SH-SY5Y (cell line): ENCODE measurements at regions not wholly inside any gene's neighbourhood (a gene's known extent, or its start where the extent isn't known, plus 50 kb on each side); places are given as distances from the start of the nearest gene placed in this dataset.

Experiments
- GATA2 ChIP-seq: IDR thresholded peaks from 2 replicates; pipeline ENCODE4 v1.6.1; 2011; ENCODE audit warnings: mild to moderate bottlenecking, low read depth, low read length
- GATA3 ChIP-seq: IDR thresholded peaks from 2 replicates; pipeline ENCODE4 v1.6.1; 2011; ENCODE audit warnings: low read depth, mild to moderate bottlenecking, low read length, moderate library complexity

- TF ChIP-seq GATA2 (no peak), GATA3 (no peak)
Measured at GRCh38 chr15:75143738-75144334, 57.8 kb upstream of the C15orf39 start.
